ENCODE measurements at regions not wholly inside any gene's neighbourhood (a gene's known extent, or its start where the extent isn't known, plus 50 kb on each side); places are given as distances from the start of the nearest gene placed in this dataset.

- TF ChIP-seq POLR2A (IDR thresholded peaks at IDR 0.05) (no peak), CTCF (IDR thresholded peaks at IDR 0.05 in 4 of 5, conservative IDR thresholded peaks at IDR 0.05 in 1 of 5) (no peak)
Observed at GRCh38 chr11:96854425-96854824, 464.6 kb downstream of the JRKL start.

All from gastrocnemius medialis (tissue), 4 donors.